ENCODE measurements at regions not wholly inside any gene's neighbourhood (a gene's known extent, or its start where the extent isn't known, plus 50 kb on each side); places are given as distances from the start of the nearest gene placed in this dataset.

DNA sequence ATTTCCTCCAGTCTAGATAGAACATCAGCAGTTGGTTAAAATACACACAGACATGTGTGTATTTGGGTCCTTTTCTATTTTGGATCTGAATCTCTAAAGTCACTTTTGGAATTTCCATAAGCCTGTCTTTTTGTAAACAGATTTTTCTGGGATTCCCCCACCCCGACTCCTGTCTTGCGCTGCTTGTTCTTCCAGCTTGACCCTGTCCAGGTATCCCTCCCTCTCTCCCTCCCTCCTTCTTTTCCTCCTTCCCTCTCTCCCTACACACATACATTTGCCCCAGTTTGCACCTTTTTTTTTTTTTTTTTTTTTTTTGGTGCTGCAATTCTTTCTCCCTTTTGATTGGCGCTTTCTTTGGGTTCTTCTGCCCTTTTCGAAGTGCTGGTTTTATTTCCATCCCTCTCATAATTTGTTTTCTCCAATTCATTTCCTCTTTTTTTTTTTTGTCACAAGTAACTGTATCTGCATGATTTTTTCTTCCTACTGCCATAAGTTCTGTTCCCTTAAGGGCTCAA, 114.8 kb upstream of the SERTAD2 start:
- no peak for DNase-seq (ENCODE audit: low read depth)
- H3K4me3 ChIP-seq (ENCODE audit: low read depth, low read length) = peak overlapping the region; percentile 66
- TF ChIP-seq, protein P1, sequence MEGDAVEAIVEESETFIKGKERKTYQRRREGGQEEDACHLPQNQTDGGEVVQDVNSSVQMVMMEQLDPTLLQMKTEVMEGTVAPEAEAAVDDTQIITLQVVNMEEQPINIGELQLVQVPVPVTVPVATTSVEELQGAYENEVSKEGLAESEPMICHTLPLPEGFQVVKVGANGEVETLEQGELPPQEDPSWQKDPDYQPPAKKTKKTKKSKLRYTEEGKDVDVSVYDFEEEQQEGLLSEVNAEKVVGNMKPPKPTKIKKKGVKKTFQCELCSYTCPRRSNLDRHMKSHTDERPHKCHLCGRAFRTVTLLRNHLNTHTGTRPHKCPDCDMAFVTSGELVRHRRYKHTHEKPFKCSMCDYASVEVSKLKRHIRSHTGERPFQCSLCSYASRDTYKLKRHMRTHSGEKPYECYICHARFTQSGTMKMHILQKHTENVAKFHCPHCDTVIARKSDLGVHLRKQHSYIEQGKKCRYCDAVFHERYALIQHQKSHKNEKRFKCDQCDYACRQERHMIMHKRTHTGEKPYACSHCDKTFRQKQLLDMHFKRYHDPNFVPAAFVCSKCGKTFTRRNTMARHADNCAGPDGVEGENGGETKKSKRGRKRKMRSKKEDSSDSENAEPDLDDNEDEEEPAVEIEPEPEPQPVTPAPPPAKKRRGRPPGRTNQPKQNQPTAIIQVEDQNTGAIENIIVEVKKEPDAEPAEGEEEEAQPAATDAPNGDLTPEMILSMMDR (IDR thresholded peaks at IDR 0.05; ENCODE audit: insufficient read depth, low read depth, low read length) = no peak

DNA sequence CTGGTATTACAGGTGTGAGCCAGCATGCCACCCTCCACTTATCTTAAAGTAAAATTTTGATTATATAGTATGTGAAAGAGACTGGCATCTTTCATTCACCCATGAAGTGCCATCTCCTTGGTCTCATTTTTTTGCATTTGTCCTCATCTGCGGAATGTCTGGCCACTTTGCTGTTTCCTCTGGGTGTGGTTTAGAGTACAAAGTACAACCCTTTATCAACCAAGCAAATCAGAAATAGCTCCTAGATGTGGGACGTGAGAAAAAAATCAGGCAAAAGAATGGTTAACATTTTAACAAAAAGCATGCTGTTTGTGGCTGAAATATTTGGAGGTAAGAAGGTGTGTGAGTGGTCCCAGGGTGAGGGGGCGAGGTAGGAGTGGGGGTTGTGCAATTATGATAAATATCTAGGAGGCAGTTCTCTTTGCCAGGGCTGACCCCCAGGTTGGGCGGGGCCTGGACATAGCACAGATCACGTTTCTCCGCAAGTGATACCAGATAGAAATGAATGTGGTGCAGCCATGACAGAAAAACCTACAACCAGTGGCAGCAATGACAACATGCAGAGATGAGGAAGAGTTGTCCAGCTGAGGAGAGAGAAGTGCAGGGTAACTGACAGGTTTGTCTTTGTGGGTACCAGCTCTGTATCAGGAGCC, 115.8 kb upstream of the SERTAD2 start:
- TF ChIP-seq, protein P1 (IDR thresholded peaks at IDR 0.05; ENCODE audit: insufficient read depth, low read depth, low read length) = no peak
- DNase-seq (ENCODE audit: low read depth) = no peak
- H3K4me3 ChIP-seq (ENCODE audit: low read depth, low read length) = no peak overlapping the region

DNA sequence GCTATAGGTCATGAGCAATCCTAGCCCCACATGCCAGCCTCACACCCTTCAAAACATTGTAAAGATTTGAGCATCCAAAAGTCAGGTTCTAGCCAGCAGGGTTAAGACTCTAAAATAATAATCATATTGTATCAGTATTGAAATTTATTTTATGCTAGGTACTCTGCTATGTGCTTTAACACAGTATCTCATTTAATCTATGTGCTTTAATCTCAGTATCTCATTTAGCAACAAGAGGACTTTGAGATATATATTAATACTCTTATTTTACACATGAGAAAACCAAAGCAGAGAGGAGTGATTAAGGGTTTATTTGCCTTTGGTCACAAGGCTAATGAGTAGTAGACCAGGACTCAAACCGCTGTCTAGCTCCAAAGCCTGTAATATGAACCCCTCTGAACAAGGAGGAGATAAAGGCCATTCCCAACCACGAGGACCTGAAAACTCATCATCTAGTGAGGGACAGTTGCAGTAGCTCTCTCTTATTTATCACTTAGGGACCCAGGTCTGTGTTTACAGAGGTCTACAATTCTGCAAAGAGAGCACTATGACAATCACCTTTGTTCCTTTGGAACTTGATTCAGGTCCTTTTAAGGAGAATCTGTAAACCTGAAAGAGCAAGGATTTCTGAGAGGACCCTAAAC, 116.5 kb upstream of the SERTAD2 start:
- TF ChIP-seq, protein P1 (IDR thresholded peaks at IDR 0.05; ENCODE audit: insufficient read depth, low read depth, low read length) = no peak
- no peak overlapping the region for H3K4me3 ChIP-seq (ENCODE audit: low read depth, low read length)
- DNase-seq (ENCODE audit: low read depth) = no peak

- DNase-seq (ENCODE audit: low read depth) = peak; percentile 65
- H3K4me3 ChIP-seq (ENCODE audit: low read depth, low read length) = no peak overlapping the region
- TF ChIP-seq, protein P1 (IDR thresholded peaks at IDR 0.05; ENCODE audit: insufficient read depth, low read depth, low read length) = no peak
These were observed 117.1 kb upstream of the SERTAD2 start for GRCh38 chr2:64770781-64771334.

GRCh38 chr2:64771737-64772136, 118.0 kb upstream of the SERTAD2 start:
- no peak overlapping the region for H3K4me3 ChIP-seq (ENCODE audit: low read depth, low read length)
- DNase-seq (ENCODE audit: low read depth) = no peak
- TF ChIP-seq, protein P1 (IDR thresholded peaks at IDR 0.05; ENCODE audit: insufficient read depth, low read depth, low read length) = no peak

DNA sequence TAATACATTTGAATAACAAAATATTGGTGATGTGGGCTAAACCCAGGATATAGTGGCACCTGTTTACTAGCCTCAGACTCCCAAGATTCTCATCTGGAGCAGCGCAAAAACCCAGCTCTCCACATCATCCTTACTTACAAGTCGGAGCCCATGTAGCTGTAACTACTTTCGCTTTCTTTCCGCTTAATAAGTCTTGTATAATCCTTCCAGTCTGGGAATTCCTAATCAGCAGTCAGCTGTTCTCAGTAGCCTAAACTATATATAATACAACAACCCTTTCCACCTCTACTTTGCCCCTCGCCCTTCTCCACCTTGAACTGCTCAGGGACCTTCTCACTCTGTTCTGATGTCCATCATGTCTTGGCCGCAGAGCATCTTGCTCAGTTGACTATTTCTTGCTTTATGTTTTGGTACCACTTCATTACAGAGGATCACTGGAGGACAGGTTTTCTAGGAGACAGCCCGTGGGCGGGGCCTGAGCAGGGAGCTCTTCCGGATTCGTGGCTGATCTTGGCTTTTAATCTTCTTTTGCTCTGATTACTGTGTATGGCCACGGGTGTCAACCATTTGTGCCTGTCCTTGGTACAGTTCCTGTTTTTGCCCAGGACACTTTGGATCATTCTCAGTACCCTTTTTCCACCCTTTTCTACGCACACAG, 119.9 kb upstream of the SERTAD2 start:
- H3K4me3 ChIP-seq (ENCODE audit: low read depth, low read length) = peak overlapping the region; percentile 41
- TF ChIP-seq, protein P1 (IDR thresholded peaks at IDR 0.05; ENCODE audit: insufficient read depth, low read depth, low read length) = no peak
- DNase-seq (ENCODE audit: low read depth) = peak; percentile 68

All from fibroblast of villous mesenchyme (primary cell).